CD4-positive, alpha-beta T cell treated with Interferon alpha-2 for 1 hour (primary cell): ENCODE measurements at regions not wholly inside any gene's neighbourhood (a gene's known extent, or its start where the extent isn't known, plus 50 kb on each side); places are given as distances from the start of the nearest gene placed in this dataset.
A peak's percentile ranks its signal among the peaks of the same experiment; 100 is the strongest.

Experiments used
- DNase-seq, 2 donors: peaks; one replicate each; pipeline ENCODE4 v3.0.0-alpha.2; 2020 to 2022

GRCh38 chr6:158249340-158249836 is 62.9 kb upstream of the TULP4 start:
- DNase-seq: no peak

GRCh38 chr6:158251565-158251964 is 60.7 kb upstream of the TULP4 start:
- DNase-seq: no peak

GRCh38 chr6:158253248-158253647 is 59.0 kb upstream of the TULP4 start:
- no peak for DNase-seq

- DNase-seq: no peak
These were observed 56.8 kb upstream of the TULP4 start for GRCh38 chr6:158255275-158255988.

GRCh38 chr6:158255989-158256601 is 56.2 kb upstream of the TULP4 start:
- peak in 1 of 2 donors; percentile 47 for DNase-seq

GRCh38 chr6:158256746-158257424 is 55.4 kb upstream of the TULP4 start:
- DNase-seq: no peak

- no peak for DNase-seq
These were observed 54.9 kb upstream of the TULP4 start for GRCh38 chr6:158257425-158257759.

GRCh38 chr6:158257781-158258180 is 54.5 kb upstream of the TULP4 start:
- no peak for DNase-seq

- DNase-seq: no peak
These were observed 53.1 kb upstream of the TULP4 start for GRCh38 chr6:158259136-158259535.

GRCh38 chr6:158259845-158260244 is 52.4 kb upstream of the TULP4 start:
- no peak for DNase-seq

- no peak for DNase-seq
These were observed 50.2 kb upstream of the TULP4 start for GRCh38 chr6:158262082-158262481.
